GM21360 (cell line): ENCODE measurements at regions not wholly inside any gene's neighbourhood (a gene's known extent, or its start where the extent isn't known, plus 50 kb on each side); places are given as distances from the start of the nearest gene placed in this dataset.

Experiments
- ATAC-seq: cut with Tn5 transposase; IDR thresholded peaks from one replicate; pipeline ENCODE4 v1.9.1; 2021; ENCODE audit warnings: mild to moderate bottlenecking, moderate library complexity; ENCODE audit not compliant: unreplicated experiment

DNA sequence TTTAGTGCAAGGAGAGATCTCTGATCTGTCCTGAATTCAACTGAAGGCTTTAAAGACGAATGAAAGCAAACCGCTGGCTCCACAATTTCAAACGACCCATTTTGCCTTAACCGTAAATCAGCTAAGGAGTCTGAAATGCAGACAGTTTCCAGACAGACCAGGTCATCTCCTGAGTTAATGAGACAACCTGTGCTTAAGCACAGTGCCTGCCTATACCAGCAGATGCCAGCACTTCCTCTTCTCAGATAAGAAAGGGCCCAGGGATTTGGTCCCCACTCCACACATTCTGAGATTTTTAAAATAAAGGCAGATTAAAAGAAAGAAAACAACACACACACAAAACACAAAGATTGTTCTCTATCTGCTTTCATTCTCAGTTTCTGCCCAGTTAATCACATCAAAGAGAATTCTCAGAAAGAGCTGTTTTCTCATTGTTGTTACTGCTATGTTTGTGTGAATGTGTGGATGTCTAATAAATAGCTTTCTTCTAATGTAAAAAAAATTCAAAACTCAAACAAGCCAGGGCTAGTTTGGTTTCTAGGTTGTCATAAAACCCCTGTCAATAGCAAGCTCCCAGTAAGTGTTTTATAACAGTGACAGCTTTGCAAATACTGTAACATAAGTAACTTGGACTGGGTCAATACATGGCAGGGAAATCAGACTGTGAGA, 157.7 kb upstream of the SLC24A2 start:
- peak; percentile 49 for ATAC-seq

- no peak for ATAC-seq
These were observed 153.0 kb upstream of the SLC24A2 start for GRCh38 chr9:19941874-19942273.

- no peak for ATAC-seq
These were observed 152.1 kb upstream of the SLC24A2 start for GRCh38 chr9:19940811-19941535.

DNA sequence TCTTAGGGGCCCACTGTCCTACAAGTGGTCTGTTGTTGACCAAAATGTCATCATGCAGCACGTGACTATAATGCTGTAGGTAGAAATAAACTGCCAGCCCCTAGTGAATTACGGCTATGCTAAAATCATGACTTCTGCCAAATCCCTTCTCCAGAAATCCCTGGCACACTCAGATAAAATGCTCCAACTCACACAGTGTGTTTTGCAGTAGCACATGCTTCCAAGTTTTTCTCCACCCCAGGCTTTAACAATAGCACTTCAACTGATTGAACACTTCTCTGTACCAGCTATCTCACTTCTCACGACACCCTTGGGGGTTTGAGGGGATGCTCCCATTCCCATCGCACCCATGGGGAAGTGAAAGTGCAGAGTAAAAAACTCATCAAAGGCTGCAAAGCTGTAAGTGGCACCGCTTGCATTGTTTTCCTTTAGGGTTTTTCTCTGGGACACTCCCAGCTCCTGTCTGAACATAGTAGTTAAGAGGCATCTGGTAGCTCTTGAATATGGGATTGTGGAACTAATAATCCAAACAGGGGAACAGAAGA, 151.0 kb upstream of the SLC24A2 start:
- ATAC-seq, result no peak

- ATAC-seq, result no peak
These were observed 150.3 kb upstream of the SLC24A2 start for GRCh38 chr9:19938990-19939733.

DNA sequence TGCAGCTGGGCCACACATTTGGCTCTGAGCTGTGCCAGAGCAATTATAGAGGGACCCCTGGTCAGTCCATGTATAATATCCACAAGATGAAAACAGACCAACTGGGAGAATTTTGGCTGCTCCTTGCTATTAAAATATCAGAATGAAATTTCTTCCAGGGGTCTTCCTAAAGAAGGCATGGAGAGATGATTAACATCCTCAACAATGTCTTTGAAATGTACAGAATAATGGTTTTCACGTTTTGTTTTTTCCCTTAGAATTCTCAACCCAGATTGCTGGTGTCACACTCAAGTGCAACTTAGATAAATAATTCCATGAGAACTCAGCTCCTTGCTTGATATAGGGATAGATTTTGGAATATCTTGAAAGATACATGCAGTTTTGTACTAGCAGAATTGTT, 148.3 kb upstream of the SLC24A2 start:
- no peak for ATAC-seq

DNA sequence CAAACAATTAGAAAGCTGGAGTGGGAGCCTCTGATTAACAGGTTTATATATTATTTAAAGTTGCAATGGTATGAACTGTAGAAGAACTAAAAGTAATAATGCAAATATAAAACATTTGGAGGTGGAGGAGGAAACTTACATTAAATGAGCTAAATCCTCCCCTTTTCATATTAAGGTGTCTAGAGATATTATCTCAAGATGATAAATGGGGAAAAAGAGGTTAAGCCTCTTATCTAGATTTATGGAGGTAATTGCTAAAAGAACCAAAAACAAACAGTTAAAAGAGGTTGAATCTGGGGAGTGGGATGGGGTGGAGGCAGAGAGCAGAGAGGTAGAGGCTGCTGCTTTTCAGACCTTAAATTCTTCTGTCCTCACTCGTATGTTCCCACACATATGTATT, 147.8 kb upstream of the SLC24A2 start:
- ATAC-seq, result no peak

- ATAC-seq, result no peak
These were observed 146.6 kb upstream of the SLC24A2 start for GRCh38 chr9:19935422-19935821.

GRCh38 chr9:19934301-19934871, 145.5 kb upstream of the SLC24A2 start:
- ATAC-seq, result no peak

DNA sequence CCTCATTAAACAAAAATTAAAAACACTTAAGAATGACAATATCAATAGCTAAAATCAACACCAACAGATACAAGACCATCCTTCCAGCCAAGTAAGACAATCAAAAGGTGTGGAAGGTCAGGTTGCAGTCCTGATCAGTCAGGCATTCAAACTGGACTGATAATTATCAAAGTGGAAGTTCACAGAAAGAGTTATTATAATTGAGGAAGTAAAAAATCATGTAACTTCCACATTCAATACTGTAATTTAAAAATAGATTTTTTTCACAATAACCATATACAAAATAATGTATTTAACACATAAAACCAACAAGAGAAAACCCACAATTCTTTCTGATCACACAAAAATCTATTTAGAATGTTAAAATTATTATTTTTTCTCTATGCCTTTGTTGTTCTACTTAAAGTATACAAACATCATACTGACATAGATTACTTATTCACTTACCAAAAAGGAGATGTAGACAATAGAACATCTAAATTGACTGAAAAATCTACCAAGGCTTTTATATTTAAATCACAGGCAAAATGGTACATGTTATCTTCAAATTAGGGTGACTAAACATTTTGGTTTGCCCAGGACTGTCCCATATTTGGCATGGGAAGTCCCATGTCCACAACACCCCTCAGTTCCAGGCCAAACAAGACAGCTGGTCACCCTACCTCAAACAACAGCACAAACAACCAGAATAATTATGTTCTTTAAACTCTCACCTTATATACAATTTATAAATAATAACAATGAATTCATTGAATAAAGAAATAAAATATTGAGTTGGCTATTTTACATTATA, 142.5 kb upstream of the SLC24A2 start:
- ATAC-seq, result no peak

GRCh38 chr9:19927560-19927959, 138.7 kb upstream of the SLC24A2 start:
- no peak for ATAC-seq

GRCh38 chr9:19926774-19927173, 137.9 kb upstream of the SLC24A2 start:
- no peak for ATAC-seq

DNA sequence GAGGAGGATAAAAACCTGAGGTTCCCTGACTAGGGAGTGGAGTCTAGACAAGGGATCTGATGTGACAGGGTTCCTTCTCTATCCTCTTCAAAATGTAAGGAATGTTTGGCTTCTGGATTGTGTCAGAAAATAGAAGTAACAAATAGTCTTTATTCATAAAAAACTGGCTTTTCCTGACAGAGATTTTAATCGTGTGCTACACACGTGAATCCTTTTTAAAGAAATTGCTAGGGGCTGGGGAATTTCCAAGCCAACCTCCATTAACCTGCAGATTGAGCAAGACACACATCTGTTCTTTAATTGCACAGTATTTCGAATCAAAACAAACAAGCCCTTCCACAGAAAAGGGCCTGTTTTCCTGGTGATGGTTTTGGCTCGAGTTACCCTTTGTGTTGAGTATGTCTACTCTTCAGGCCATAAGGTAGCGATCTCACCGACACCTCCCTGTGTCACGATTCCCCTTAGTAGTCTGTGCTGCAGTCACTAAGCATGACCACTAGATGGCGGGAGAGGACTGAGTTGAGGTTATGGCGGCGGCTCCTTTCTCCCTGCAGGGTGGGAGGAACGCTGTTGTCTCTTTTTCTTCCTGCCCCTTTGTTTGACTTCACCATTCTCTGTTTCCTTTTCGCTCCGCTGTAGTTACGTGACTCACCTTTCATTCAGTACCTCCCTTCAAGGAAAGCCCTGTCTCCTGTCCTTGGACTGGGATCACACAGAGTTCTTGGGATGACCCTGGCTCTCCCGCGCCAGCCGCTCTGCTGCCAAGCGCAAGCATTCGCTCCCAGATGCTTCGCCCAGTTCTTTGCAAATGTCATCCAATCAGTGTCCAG, 137.1 kb upstream of the SLC24A2 start:
- ATAC-seq, result peak; percentile 97

- ATAC-seq, result no peak
These were observed 135.2 kb upstream of the SLC24A2 start for GRCh38 chr9:19924080-19924479.

- no peak for ATAC-seq
These were observed 133.8 kb upstream of the SLC24A2 start for GRCh38 chr9:19922476-19923118.

DNA sequence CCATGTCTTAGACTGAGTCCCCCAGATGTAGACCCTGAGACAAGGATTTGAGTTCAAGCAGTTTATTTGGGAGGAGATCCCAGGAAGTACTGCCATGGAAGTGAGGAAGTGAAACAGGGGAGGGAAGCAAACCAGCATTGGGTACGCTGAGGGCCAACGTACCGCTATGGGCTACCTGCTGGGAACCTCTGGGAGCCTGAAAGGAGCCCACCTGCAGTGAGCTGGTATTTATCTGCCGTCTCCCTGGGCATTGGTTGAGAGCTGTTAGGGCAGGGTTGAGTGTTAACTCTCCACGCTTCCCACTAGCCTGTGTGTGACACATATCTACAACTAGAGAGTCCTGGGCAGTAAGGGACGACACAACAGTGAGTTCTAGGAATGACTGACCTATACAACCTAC, 131.6 kb upstream of the SLC24A2 start:
- ATAC-seq, result no peak

DNA sequence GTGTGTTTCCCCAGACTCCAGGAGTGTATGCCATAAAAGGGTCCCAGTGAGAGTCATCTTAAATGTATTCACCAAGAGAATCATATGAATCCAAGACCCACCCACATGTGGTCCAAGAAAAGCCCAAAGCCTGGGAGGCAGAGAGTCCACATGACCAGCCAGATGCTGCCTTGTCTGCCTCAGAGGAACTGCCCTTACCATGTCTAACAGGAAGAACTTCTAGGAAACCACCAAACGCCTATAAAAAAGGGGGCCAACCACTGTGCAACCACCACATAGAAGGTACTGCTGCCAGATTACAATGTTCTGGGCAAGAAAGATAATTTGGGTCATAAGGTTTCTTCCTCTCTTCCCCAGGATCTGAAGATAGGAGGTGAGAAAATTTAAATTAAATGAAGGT, 129.8 kb upstream of the SLC24A2 start:
- no peak for ATAC-seq

DNA sequence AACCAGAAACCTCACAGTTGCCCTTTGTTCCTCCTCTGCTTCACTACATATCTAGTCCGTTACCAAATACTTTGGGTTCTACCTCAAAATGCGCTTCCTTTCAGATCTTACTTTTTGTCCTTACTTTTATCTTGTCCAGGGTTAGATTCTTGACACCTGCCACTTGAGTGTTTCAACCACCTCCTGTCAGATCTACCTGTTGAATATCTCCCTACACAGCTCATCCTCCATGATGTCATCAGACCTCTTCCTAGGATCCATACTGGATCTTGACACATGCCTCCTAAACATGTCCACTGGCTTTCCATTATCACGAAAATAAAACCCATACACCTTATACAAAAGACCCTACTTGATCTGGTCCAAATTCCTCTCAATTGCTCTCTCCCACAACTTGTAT, 125.2 kb upstream of the SLC24A2 start:
- ATAC-seq, result no peak

GRCh38 chr9:19913151-19913550, 124.3 kb upstream of the SLC24A2 start:
- ATAC-seq, result no peak
